K562 (cell line): ENCODE measurements at regions not wholly inside any gene's neighbourhood (a gene's known extent, or its start where the extent isn't known, plus 50 kb on each side); places are given as distances from the start of the nearest gene placed in this dataset.

Experiments
- ATAC-seq: fragments of 200-7000 bp; cut with Tn5 transposase; 3 replicates; pipeline ENCODE4 v1.9.1; 2020; ENCODE audit warnings: moderate library complexity
- BruUV-seq: library from RNA; stranded (reverse); fragments of 400-500 nt; replicated peaks from 2 replicates; lab custom pipeline; 2021; lab: Mats Ljungman, UMichigan
- CTCF ChIA-PET: fragments of 300-600 bp; formaldehyde crosslinking; extraction: SDS; loops from one replicate; lab custom pipeline; 2021; ENCODE audit warnings: low intra/inter-chr PET ratio; lab: Yijun Ruan, JAX
- POLR2A ChIA-PET: fragments of 300-600, 350-650 bp; sonication (Branson Sonifier 250); formaldehyde crosslinking; extraction: SDS; loops from one replicate; lab custom pipeline; 2021; ENCODE audit warnings: antibody characterized with exemption, inconsistent platforms; lab: Yijun Ruan, JAX
- DNase-seq, 4 experiments: peaks; one replicate each; pipeline versions ENCODE4 v3.0.0 to v3.0.0-alpha.2; 2011 to 2018; ENCODE audit warnings: low spot score in 3 of 4, mixed read lengths in 3 of 4; ENCODE audit errors: extremely low read depth in 1 of 4
- FAIRE-seq: peaks from 2 replicates; lab custom pipeline; 2011; peaks lifted over from hg19 to GRCh38; lab: Jason Lieb, UNC
- H2AFZ ChIP-seq: 2 replicates; pipeline ENCODE4 v1.6.0; 2011; ENCODE audit warnings: low read depth, low read length, control low read depth, inconsistent platforms
- H3K27ac ChIP-seq: fragments of 200-600 bp; 3 replicates; pipeline ENCODE4 v1.8.0; 2011; ENCODE audit warnings: low read depth, mild to moderate bottlenecking, control low read depth, inconsistent platforms, low read length, moderate library complexity, mixed read lengths; ENCODE audit errors: extremely low read depth
- H3K27me3 ChIP-seq, 2 experiments: fragments of 300-600 bp in 1 of 2; 2 replicates in 1 of 2; 3 replicates in 1 of 2; pipeline versions ENCODE4 v1.6.0 to v1.8.0; 2011; ENCODE audit warnings: inconsistent platforms in 2 of 2, low read length in 2 of 2, mild to moderate bottlenecking in 1 of 2, mixed read lengths in 1 of 2, moderate library complexity in 1 of 2; ENCODE audit not compliant: control insufficient read depth in 2 of 2, insufficient read depth in 2 of 2
- H3K36me3 ChIP-seq: fragments of 300-600 bp; 3 replicates; pipeline ENCODE4 v1.8.0; 2011; ENCODE audit warnings: mild to moderate bottlenecking, low read length, inconsistent platforms; ENCODE audit not compliant: control insufficient read depth, insufficient read depth
- H3K4me1 ChIP-seq, 2 experiments: fragments of 200-600 bp in 1 of 2; replicated peaks in 1 of 2; 2 replicates in 1 of 2; 3 replicates in 1 of 2; pipeline versions ENCODE4 v1.5.1 to v1.8.0; 2011; ENCODE audit warnings: inconsistent platforms in 2 of 2, low read length in 2 of 2, mild to moderate bottlenecking in 1 of 2, mixed read lengths in 1 of 2, moderate library complexity in 1 of 2; ENCODE audit not compliant: control insufficient read depth in 2 of 2, insufficient read depth in 2 of 2
- H3K4me2 ChIP-seq: 2 replicates; pipeline ENCODE4 v1.6.1; 2011; ENCODE audit warnings: low read length, control low read depth, inconsistent platforms, mixed read lengths; ENCODE audit not compliant: insufficient read depth
- H3K4me3 ChIP-seq: fragments of 200-600 bp; sonication (generic), shearing (Covaris generic); 2 replicates; pipeline ENCODE4 v1.5.1; 2016; ENCODE audit warnings: control low read depth, inconsistent platforms
- H3K79me2 ChIP-seq: fragments of 200-600 bp; 3 replicates; pipeline ENCODE4 v1.8.0; 2011; ENCODE audit warnings: low read length, inconsistent platforms; ENCODE audit not compliant: control insufficient read depth, insufficient read depth
- H3K9ac ChIP-seq, 2 experiments: 2 replicates each; pipeline versions ENCODE4 v1.6.0 to v1.6.1; 2011; ENCODE audit warnings: low read depth in 2 of 2, low read length in 2 of 2, control low read depth in 1 of 2, inconsistent platforms in 1 of 2, mild to moderate bottlenecking in 1 of 2, mixed read lengths in 1 of 2; ENCODE audit not compliant: insufficient read depth in 1 of 2
- H3K9me1 ChIP-seq: one replicate; pipeline ENCODE4 v1.6.0; 2011; ENCODE audit warnings: inconsistent platforms, mild to moderate bottlenecking, low read length, moderate library complexity; ENCODE audit not compliant: control insufficient read depth, insufficient read depth
- H3K9me3 ChIP-seq: replicated peaks from 2 replicates; pipeline ENCODE4 v1.5.1; 2011; ENCODE audit warnings: low read depth, low read length, inconsistent platforms; ENCODE audit not compliant: control insufficient read depth, insufficient read depth
- H4K20me1 ChIP-seq: replicated peaks from 2 replicates; pipeline ENCODE4 v1.6.1; 2011; ENCODE audit warnings: low read length, inconsistent platforms, mixed read lengths; ENCODE audit not compliant: control insufficient read depth, insufficient read depth
- COPS2 ChIP-seq: fragments of 450-650 bp; conservative IDR thresholded peaks from 2 replicates; pipeline ENCODE4 v1.6.1; 2016; ENCODE audit warnings: mild to moderate bottlenecking, moderate library complexity
- E2F1 ChIP-seq: sonication (generic); formaldehyde crosslinking; IDR thresholded peaks from 2 replicates; pipeline ENCODE4 v1.8.1; 2023; ENCODE audit warnings: mild to moderate bottlenecking, missing genetic modification reagents, moderate library complexity
- LCOR ChIP-seq: sonication (generic); formaldehyde crosslinking; IDR thresholded peaks from 2 replicates; pipeline ENCODE4 v1.8.0; 2022; ENCODE audit warnings: mild to moderate bottlenecking, missing genetic modification reagents
- MTF1 ChIP-seq: fragments of 250-450 bp; sonication (Bioruptor Pico); IDR thresholded peaks from 2 replicates; pipeline ENCODE4 v1.9.0; 2021; ENCODE audit warnings: moderate library complexity, mild to moderate bottlenecking, inconsistent platforms, borderline replicate concordance
- NCOA6 ChIP-seq: fragments of 450-650 bp; IDR thresholded peaks from 2 replicates; pipeline ENCODE4 v1.6.1; 2017; ENCODE audit warnings: mild to moderate bottlenecking
- PURB ChIP-seq: sonication (generic); formaldehyde crosslinking; IDR thresholded peaks from 2 replicates; pipeline ENCODE4 v1.9.0; 2021; ENCODE audit warnings: low read depth, mild to moderate bottlenecking, missing genetic modification reagents
- SAFB ChIP-seq: fragments of 200-400 bp; formaldehyde crosslinking; IDR thresholded peaks from 2 replicates; pipeline ENCODE4 v1.6.1; 2017; ENCODE audit warnings: low read depth, low read length, borderline replicate concordance
- TCF3 ChIP-seq: sonication (generic); formaldehyde crosslinking; IDR thresholded peaks from 2 replicates; pipeline ENCODE4 v1.4.0; 2020; ENCODE audit warnings: mild to moderate bottlenecking, missing genetic modification reagents
- ZNF79 ChIP-seq: fragments of 250-450 bp; sonication (Bioruptor Pico); IDR thresholded peaks from 2 replicates; pipeline ENCODE4 v1.4.0; 2020; ENCODE audit warnings: low read depth, mild to moderate bottlenecking, moderate library complexity
- WGBS: fragments of 100-300 bp; shearing (Covaris generic); methylation state at CpG from one replicate; pipeline ENCODE4 v1.1.6; 2016; ENCODE audit warnings: low coverage, mixed read lengths; ENCODE audit not compliant: insufficient coverage; ENCODE audit errors: missing lambda C conversion rate; 5-methylcytosine and 5-hydroxymethylcytosine counted together
- in situ Hi-C: fragments of 300-500 bp; cut with MboI; formaldehyde crosslinking; loops from 4 replicates; pipeline ENCODE4 v1.15.0; 2018; ENCODE audit warnings: inconsistent platforms, mixed read lengths
- intact Hi-C: fragments of 100-400 bp; cut with micrococcal nuclease; formaldehyde crosslinking; loops from 2 replicates; pipeline ENCODE4 v1.14.2; 2022

- intact Hi-C loops, result no loop called here
- WGBS, result 1% methylated on average over 7 of the region's 7 CpGs
- H2AFZ ChIP-seq, result no peak overlapping the region
- H4K20me1 ChIP-seq, result no peaks in the 10 kb centered on the region
- H3K4me1 ChIP-seq, result no peaks in the 10 kb centered on the region
- no peak for FAIRE-seq
- H3K79me2 ChIP-seq, result no peaks in the 10 kb centered on the region
- no peak overlapping the region for H3K27ac ChIP-seq
- no peak for ATAC-seq
- in situ Hi-C loops, result no loop called here
- ChIA-PET POLR2A (interaction anchor here (0.6 kb wide), 1 partner anchor 23 kb away, joined by 3 read pairs; no protein-coding TSS in a partner anchor), CTCF (no interaction called here)
- no TSS peak for BruUV-seq
- H3K9me1 ChIP-seq, result no peaks in the 10 kb centered on the region
- no peak overlapping the region for H3K4me2 ChIP-seq
- H3K9me3 ChIP-seq, result no peaks in the 10 kb centered on the region
- H3K36me3 ChIP-seq, result no peaks in the 10 kb centered on the region
- H3K9ac ChIP-seq, result no peak overlapping the region
- H3K4me3 ChIP-seq, result no peak overlapping the region
- no peak for DNase-seq
- H3K27me3 ChIP-seq, result peaks cover 6% of the 10 kb centered on the region in 2 experiments; a peak in 3 of 5 replicates
- no peak for TF ChIP-seq TCF3
Measured at GRCh38 chr6:142550310-142551063, 248.7 kb downstream of the ADGRG6 start.

GRCh38 chr6:142551274-142551811, 249.5 kb downstream of the ADGRG6 start:
- no peaks in the 10 kb centered on the region for H3K9me1 ChIP-seq
- intact Hi-C loops, result no loop called here
- no peaks in the 10 kb centered on the region for H3K79me2 ChIP-seq
- H3K4me2 ChIP-seq, result no peak overlapping the region
- TF ChIP-seq NCOA6 (no peak), PURB (CRISPR knock-in tag) (no peak), E2F1 (no peak), LCOR (CRISPR knock-in tag) (no peak), COPS2 (no peak), MTF1 (no peak), SAFB (no peak), ZNF79 (CRISPR knock-in tag) (no peak)
- TF ChIP-seq, all 486 proteins: peak for 0
- Histone ChIP-seq H3K4me1 (no peaks in the 10 kb centered on the region), H2AFZ (no peak overlapping the region), H3K9ac (no peak overlapping the region), H3K27me3 (peaks cover 6% of the 10 kb centered on the region in 2 experiments; a peak in 3 of 5 replicates), H3K36me3 (no peaks in the 10 kb centered on the region), H3K9me3 (no peaks in the 10 kb centered on the region), H3K4me3 (no peak overlapping the region), H4K20me1 (no peaks in the 10 kb centered on the region), H3K27ac (no peak overlapping the region)
- no peak; the same call in 2 of the 3 replicates for ATAC-seq
- DNase-seq, result no peak
- no TSS peak for BruUV-seq
- ChIA-PET POLR2A (interaction anchor here (0.6 to 0.8 kb wide), 2 partner anchors 22 to 24 kb away, joined by 3 to 4 read pairs; no protein-coding TSS in a partner anchor), CTCF (no interaction called here)
- in situ Hi-C loops, result no loop called here
- 2% methylated on average over 9 of the region's 9 CpGs for WGBS
- no peak for FAIRE-seq
